ENCODE measurements at regions not wholly inside any gene's neighbourhood (a gene's known extent, or its start where the extent isn't known, plus 50 kb on each side); places are given as distances from the start of the nearest gene placed in this dataset.
"Not testable (repeated sequence)": the region's sequence is repeated elsewhere in the genome, so short reads cannot be mapped to it uniquely, and the experiment has no call there.

DNA sequence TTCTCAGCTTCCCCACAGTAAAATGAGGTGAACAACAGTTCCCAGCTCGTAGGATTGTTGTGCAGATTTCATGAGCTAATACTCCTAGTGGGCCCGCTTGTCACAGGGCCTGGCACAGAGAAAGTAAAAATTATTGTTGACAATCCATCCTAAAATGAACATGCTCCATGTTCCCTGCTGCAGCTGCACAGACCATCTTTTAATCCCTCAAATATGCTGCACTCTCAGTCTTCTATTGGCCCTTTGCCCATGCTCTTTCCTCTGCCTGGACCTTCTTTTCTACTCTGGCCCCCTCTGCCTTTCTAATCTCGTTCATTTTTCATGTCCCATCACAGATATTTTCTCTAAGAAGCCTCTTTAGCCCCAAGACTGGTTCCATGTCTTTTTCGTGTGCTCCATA, 117.7 kb upstream of the NR3C1 start:
- no peak for DNase-seq

DNA sequence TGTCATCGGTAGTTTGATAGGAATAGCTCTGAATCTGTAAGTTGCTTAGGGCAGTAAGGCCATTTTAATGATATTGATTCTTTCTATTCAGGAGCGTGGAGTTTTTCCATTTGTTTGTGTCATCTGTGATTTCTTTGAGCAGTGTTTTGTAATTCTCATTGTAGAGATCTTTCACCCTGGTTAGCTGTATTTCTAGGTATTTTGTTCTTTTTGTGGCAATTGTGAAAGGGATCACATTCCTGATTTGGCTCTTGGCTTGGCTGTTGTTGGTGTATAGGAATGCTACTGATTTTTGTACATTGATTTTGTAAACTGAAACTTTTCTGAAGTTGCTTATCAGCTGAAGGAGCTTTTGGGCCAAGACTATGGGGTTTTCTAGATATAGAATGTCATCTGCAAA, 115.7 kb upstream of the NR3C1 start:
- DNase-seq: not testable (repeated sequence)

DNA sequence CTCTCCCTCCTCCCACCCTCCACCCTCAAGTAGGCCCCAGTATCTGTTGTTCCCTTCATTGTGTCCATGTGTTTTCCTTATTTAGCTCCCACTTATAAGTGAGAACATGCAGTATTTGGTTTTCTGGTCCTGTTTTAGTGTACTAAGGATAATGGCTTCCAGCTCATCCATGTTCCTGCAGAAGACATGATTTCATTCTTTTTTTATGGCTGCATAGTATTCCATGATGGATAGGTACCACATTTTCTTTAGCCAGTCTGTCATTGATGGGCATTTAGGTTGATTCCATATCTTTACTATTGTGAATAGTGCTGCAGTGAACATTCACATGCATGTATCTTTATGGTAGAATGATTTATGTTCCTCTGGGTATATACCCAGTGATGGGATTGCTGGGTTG, 114.3 kb upstream of the NR3C1 start:
- not testable (repeated sequence) for DNase-seq

DNA sequence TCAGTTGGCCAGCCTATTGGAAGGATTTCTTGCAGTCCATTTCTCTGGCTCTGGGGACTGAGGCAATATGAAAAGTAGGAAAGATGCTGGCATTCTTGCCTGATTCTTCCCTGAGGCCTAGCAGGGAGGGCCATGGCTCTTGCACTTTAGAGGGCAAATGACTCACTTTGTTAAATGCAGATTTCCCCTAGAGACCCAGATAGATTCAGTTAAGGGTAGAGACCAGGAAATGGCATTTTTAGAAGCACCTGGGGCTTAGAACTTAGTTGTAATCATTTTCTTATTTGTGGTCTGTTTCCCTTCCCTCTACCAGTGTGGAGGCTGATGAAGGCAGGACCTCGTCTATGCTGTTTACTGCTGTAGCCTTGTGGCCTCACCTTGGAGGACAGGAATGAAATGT, 112.8 kb upstream of the NR3C1 start:
- no peak for DNase-seq

DNA sequence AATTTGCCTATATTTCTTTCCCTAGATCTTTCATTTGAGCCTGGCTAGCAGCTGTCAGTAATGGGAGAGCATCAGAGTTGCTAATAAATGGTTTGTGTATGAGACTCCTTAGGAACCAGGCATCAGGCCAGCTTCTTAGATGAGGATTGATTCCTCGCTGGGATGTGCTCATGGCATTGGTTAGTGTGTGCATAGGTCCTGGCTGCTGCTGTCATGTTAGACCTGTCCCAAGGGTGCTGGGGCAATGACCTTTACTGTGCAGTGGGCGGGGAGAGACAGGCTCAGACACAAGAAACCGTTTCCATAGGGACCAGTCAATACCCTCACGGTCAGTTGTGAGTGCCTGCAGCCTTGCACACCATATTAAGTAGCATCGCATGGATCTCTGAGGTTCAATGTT, 112.3 kb upstream of the NR3C1 start:
- no peak for DNase-seq

DNA sequence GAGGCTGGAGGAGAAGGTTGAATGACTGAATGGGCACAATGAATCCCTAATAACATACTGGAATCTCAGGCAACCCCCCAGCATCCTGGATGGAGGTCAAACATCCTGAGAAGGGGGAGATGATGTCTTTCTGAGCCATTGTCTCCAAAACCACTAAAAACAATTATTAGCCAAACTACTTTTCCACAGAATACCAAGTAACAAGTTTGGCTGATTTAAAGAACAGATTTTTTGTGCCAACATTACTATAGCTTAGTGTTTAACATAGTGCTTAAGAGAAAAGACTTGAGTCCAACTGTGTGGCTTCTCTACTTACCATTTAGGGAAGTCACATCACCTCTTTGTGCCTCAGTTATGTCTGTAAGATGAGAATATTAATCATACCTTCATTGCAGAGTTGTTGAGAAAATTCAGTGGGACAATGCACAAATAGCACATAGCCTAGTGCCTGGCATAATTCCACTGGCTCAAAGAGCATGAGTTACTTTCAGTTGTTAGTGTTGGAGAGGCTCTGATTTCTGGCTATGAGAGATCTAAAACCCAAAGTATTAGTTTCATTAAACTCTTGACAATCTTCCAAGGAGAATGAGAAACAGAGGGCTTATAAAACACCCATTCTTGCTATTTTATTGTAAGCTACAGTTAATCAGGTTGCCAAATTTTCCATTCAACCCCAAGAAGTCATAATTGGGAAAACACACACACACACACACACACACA, 111.3 kb upstream of the NR3C1 start:
- DNase-seq: no peak

DNA sequence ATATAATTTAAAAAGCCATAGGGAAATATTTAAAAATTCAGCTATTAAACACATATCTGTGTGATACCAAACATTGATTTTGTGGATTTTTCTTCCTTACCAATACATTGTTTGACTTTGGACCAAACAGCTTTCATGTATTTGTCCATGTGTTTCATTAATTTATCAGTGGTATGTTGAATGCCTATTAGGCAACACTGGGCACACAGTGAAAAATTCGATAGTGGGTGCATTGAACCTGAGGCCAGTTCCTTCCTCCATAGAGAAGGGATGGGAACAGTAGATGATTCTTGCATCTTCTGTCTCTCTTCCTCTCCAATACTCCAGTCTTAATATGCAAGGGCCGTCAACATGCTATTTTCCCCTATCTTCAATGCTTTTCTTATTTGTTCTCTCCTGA, 110.2 kb upstream of the NR3C1 start:
- no peak for DNase-seq

DNA sequence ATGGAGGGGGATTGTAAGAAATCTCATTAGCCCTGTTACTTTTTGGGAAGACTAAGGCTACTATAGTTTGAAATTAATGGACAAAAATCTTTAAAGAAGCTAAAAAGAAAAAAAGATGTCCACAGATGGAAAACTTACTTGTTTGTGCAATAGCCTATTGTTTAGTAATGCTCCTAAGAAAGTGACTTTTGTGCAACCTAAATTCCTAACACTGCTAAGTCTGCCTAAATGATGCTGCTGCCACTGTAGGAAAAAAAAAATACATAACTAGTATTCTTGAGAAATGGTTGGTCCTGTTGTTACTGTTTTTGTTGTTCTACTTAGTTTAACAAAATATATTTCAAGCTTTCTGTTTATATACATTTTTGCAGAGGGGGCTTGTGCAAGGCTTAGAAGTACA, 108.2 kb upstream of the NR3C1 start:
- no peak for DNase-seq

DNA sequence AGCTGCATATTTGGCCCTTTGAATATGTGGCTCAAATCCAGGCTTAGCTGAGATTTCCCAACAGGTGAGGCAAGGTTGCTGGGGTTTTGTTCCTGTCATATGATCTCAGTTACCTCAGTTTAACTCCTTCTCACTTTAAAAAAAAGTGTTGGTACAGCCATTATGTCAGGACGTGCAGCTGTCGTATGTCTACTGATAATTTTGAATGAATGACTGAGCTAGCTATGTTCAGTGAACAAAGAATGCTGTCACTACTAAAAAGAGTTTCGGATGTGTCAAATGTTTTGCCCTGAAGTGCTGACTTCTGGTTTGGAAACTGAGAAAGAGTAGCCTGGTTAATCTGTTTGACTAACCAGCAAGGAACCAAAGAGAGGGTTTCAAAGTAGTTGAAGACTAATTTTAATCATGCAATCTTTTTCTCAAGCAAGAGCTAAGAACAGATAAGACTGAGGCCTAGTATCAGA, 106.3 kb upstream of the NR3C1 start:
- no peak for DNase-seq

DNA sequence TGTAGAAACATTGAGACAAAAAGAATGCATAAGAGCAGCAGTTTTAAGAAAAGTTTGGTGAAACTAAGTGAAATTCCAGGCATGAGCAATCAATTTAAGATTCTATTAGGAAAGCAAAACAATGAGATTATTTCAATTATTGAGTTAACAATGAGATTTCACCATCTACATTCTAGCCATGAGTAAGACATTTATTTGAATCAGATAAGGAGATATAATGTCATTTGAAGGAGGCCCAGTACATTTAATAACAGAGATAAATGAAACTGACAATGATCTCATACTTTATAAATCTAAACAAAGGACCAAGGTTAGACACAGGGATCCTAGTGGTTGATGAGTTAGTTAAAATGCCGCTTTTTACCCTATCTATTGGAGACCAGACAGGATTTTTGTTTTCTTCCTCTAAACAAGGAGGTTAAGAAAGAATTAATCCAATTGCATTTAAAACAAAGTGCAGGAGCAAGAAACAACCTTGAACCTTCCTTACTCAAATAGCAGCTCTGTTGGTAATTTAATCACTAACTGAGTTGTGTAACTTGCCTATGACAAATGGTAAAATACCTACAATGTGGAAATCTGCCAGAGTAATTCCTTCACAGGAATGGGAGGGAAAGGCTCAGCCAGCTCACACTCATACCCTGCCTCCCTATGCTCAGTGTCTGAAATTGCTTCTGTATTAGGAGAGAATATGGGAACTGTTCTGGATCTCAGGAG, 103.5 kb upstream of the NR3C1 start:
- no peak for DNase-seq

DNA sequence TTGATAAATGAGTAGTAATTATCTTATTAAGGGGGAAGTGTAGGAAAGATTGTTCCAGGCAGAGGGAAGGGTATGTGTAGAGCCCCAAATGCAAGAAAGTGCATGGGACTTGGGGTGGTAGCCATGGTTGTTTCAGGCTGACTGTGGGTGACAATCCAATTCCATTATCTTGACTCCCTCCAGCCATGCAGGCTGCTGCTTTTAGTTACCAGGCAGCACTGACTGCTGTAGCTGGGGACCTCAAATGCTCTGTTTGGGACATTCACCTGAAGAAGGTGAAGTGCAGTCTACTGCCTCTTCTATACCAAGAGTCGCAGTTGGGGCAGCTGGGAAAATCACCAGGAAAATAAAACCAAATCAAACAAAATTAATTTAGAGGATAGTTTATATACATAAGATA, 102.4 kb upstream of the NR3C1 start:
- DNase-seq: no peak

DNA sequence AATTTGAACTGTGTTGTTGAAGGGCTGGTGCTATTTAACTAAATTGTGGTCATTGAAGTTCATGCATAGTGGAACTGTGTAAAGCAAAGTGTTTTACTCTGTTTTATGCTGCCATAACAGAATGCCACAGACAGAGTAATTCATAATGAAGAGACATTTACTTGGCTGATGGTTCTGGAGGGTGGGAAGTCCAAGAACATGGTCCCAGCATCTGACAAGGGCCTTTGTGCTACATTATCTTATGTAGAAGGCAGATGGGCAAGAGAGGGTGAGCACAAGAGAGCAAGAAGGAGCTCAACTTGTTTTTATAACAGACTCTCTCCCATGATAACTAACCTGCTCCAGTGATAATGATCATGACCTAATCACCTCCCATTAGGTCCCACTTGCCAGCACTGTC, 101.9 kb upstream of the NR3C1 start:
- DNase-seq: no peak

DNA sequence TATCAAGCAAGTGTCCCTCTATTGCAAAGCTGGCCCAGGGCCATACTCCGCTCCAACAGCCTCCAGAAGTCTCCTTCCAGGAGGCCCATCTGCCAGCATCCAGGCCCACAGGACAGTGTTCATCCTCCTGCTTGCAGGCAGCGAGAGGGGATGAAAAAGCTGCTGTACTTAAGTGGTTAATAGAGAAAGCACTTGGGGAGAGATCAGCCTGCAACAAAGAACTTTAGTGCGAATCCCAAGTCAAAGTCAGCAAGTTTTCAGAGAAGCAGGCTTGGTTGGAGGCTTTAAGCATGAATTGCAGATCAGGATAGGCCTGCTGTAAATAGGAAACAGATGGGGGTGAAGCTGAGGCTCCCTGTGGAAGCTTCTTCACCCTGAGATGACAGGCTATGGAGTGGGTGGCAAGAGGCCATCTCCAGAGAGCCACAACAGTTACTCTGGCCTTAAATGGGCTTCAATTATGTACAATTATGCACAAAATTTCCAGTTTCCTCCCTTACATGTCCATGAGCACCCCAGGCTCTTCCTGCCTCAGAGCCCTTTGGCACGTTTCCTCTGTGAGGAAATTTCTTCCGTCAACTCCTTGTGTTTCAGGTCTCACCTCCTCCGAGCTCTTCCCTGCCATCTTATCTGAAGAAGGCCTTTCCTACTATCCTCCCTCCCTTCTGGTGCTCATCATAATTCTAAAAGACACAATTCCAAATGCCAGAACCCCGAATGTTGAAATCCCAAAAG, 98.0 kb upstream of the NR3C1 start:
- no peak for DNase-seq

DNA sequence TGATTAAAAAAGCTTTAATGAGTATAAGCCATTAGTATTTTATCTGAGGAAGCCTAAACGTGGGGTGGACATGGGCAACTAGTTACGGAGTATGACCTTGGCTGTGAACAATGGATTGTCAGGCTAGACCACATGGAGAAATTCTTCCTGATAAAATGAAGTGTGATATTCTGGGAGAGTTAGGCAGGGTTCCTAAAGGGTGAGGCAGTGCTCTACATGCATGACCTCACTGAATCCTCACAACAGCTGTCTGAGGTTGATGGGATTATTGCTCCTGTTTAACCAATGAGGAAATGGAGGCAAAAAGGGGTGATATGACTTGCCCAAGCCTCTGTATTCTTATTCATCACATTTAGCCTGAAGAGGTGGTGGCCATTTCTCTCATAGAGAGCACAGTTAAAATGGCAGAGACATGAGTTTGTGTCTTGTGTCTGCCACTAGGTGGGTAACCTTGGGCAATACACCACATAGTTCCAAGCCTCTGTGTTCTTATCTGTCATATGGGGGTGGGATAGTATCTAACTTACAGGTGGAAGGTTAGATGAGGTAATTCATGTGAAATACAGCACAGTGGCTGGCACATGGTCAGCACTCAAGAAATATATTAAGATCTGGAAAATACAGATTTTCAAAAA, 96.1 kb upstream of the NR3C1 start:
- DNase-seq: no peak

DNA sequence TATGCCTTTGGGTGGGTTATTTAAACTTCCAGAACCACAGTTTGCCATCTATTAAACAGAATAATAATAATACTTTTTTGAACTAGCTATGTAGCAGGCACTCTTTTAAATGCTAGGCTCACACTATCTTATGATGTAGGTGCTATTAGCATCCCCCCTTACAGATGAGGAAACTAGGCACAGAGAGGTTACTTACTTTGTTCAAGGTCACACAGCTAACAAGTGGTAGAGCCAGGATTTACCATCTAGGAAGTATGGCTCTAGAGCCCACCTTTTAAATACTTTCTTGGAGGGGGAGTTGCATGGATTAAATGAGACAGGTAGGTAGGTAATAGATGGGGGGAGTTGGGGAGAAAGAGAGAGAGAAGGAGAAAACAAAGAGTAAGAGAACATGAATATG, 95.3 kb upstream of the NR3C1 start:
- no peak for DNase-seq

DNA sequence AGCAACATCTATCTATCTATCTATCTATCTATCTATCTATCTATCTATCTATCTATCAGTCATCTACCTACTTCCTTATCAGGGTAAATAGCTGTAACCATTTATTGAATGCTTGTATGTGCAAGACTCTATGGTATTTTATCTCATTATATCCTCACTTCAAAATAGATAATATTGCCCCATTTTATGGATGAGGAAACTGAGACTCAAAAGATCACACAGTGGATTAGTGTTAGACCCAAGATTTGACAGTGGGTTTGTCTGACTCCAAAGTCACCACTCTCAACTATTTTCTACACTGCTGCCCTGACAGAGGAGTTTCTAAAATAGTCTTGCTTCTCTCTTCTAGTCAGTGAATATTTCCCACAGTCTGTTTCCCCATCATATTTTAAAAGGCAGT, 94.3 kb upstream of the NR3C1 start:
- no peak for DNase-seq

DNA sequence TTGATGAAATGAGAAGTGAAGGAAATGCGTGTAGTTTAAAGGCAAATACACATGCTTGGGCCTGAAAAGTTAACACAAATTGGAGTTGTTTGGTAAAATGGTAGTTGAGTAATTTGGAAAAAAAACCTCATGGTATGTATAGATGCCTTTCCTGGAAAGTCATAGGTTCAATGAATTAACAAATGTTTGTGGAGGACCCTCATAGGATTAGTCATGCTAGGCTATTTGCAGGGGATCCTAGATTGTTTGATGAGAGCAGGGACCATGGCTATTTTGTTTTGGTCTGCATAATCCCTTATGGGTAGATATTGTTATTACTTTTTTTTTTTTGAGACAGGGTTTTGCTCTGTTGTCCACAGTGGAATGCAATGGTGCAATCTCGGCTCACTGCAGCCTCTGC, 93.5 kb upstream of the NR3C1 start:
- no peak for DNase-seq

DNA sequence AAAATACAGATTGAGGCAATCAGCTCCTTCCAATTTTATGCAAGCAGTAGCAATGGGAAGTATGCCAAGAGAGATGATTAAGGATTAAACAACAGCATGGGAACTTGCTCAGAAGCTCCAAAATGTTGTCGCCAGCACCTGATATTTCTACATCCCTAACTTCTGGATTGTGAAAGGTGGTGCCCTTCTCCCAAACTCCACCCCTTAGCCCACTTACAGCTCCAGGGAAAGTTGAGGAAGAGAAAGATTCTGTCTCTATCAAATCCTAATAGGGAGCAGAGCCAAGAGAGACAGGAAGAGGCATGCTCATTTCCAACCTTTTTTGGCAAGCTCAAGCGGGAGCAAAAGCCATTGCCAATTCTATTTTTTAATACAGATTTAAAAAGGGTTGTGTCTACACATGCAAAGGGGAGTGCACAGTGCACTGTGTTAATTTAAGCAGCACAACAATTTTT, 92.4 kb upstream of the NR3C1 start:
- DNase-seq: no peak

DNA sequence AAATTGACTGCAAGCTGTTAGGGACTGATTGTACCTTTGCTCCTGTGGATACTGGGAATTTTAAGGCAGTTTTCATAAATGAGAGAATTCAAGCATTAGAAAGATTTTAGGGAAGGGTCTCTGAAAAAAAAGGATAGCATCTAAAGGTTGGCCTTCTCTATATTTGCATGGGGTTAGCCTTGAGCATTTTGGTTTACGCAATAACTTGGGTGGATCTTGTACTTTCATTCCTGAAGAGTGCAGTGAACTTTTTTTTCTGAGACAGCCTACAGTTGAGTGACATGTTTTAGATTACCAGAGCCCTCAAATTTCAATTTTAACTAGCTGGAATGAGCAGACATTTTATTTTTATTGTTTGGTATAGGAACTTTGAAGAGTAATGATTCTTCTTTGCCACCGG, 91.6 kb upstream of the NR3C1 start:
- no peak for DNase-seq

DNA sequence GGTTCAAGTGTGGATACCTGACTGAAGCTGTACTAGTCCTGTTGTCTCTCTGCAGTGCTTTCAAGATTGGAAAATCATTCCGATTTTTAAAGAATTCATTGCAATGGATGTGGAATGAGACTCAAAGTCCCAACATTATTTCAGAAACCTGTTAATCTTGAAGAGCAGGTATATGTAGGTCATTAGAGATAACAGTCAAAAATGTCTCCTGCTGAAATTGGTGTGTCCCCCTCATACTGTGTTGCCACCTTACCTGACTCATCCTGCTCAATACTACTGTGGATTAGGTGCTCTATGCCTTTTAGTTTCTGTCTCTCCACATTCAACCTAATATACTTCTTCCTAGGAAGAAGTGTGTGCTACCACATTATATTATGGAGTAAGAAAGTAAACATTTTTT, 91.1 kb upstream of the NR3C1 start:
- DNase-seq: no peak

DNA sequence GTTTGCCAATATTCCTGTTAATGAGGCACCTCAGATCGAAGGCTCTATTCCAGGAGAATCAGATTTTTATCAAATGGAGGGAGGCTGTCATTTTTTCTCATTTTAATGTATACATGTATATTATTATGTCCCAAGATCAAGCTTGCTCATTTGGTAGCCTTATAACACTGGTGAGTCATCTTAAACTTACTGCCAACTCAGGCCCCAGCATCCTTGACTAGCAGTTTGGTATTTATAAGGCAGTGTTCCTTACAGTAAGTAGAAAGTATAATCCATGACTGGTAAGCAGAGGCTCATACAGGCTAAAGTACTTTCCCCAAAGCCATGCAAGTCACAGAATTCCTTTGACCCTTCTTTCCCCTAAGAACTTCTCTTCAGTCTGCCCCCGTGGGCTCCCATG, 90.7 kb upstream of the NR3C1 start:
- no peak for DNase-seq

DNA sequence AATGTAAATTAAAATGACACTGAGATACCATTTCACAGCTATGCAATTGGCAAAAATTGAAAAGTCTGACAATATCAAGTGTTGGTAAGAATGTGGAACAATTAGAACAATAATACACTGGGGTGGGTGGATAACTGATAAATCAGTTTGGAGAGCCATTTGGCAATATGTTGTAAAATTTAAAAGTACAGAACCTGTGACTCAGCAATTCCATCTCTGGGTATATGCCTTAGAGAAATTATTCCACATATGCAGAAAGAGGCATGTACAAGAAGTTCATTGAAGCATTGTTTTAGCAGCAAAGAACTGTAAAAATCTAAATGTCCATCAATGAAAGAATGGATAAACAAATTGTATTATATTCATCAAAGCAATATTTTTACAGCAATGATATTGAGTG, 89.3 kb upstream of the NR3C1 start:
- no peak for DNase-seq

DNA sequence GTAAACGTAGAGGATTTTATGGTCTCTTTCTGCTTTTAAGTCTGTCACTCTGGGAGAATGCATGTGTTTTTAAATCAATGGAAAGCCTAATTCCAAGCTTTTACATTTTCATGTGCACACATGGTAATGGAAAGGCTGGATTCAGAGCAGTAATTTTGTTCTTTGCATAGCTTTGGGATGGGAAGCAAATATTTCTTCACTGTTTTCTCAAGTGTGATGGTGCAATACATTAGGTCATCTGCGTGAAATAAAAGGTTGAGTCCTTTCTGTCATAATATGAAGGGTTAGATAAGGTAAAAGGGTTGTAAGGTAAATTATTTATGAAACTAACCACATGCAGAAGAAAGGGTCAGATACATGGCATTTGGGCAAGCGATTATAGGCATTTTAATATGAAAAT, 88.2 kb upstream of the NR3C1 start:
- DNase-seq: no peak

DNA sequence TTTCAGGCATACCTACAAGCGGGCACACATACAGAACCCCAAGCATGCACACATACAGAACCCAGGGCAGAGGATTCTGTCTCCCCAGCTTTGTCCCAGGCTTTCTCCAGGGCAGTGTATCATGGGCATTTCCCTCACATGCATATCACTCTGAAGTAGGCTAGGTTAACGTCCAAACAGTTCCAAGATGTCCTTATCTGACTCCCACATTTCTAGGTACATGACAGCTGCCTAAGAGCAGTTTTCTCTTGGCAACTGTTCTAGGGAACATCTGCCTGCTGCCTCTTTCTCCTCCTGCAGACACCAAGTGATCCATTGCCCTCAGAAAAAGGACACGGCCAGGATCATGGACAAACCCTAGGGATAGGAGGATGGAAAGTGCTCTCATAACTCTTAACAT, 84.9 kb upstream of the NR3C1 start:
- DNase-seq: no peak
